Uterus (tissue), 2 donors: ENCODE measurements at regions not wholly inside any gene's neighbourhood (a gene's known extent, or its start where the extent isn't known, plus 50 kb on each side); places are given as distances from the start of the nearest gene placed in this dataset.

Source experiments
- CTCF ChIP-seq, 4 experiments: fragments of 200-600 bp in 2 of 4; fragments of 450-650 bp in 2 of 4; sonication (generic) in 2 of 4; IDR thresholded peaks; one replicate each; pipeline ENCODE4 v1.5.1; 2016 to 2019; ENCODE audit warnings: antibody characterized with exemption in 4 of 4, mild to moderate bottlenecking in 2 of 4, moderate library complexity in 1 of 4
- POLR2A ChIP-seq, 2 donors: fragments of 450-650 bp; IDR thresholded peaks; one replicate each; pipeline ENCODE4 v1.6.1; 2016; ENCODE audit warnings: antibody characterized with exemption in 2 of 2, mild to moderate bottlenecking in 1 of 2, moderate library complexity in 1 of 2

DNA sequence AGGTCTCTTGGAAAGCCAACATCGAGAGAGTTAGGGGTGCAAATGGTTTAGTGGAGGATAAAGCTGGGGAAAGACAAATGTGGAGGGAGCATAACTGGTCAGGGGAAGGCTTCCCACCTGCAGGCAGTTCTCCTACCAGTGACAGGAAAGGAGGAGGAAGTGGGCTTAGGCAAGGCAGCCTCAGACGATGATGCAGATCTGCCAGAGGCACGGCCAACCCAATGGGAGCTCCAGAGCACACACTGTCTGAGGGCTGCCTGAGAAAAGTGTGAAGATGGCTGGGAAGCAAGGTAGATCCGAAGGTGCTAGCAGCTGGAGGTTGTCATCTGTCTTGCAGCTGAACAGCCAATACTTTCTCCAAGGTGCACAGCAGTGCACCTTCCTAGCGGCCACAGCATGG lies 178.8 kb downstream of the C7orf25 start:
- TF ChIP-seq POLR2A (IDR thresholded peaks at IDR 0.05), result no peak
- TF ChIP-seq CTCF (IDR thresholded peaks at IDR 0.05), result no peak
